AG10803 (cell line): ENCODE measurements at regions not wholly inside any gene's neighbourhood (a gene's known extent, or its start where the extent isn't known, plus 50 kb on each side); places are given as distances from the start of the nearest gene placed in this dataset.
"Not testable (repeated sequence)": the region's sequence is repeated elsewhere in the genome, so short reads cannot be mapped to it uniquely, and the experiment has no call there.

Source experiments
- DNase-seq: peaks from one replicate; pipeline ENCODE4 v3.0.0; 2010; ENCODE audit warnings: low read depth
- H3K4me3 ChIP-seq: 2 replicates; pipeline ENCODE4 v1.5.1; 2011; ENCODE audit warnings: mild to moderate bottlenecking, low read length, control low read depth
- CTCF ChIP-seq: conservative IDR thresholded peaks from 2 replicates; pipeline ENCODE4 v1.5.1; 2011; ENCODE audit warnings: mild to moderate bottlenecking, low read length, control low read depth, inconsistent platforms

- DNase-seq = no peak
- no peak for TF ChIP-seq CTCF
- no peak overlapping the region for H3K4me3 ChIP-seq
Observed at GRCh38 chr7:47066976-47067614, 514.8 kb downstream of the TNS3 start.

- no peak for DNase-seq
- H3K4me3 ChIP-seq = no peak overlapping the region
- TF ChIP-seq CTCF = no peak
Observed at GRCh38 chr7:47056731-47057130, 525.2 kb downstream of the TNS3 start.

GRCh38 chr7:47052541-47053208 lies 529.2 kb downstream of the TNS3 start:
- not testable (repeated sequence) for DNase-seq, H3K4me3 ChIP-seq

GRCh38 chr7:47049234-47049774 lies 532.6 kb downstream of the TNS3 start:
- no peak overlapping the region for H3K4me3 ChIP-seq

GRCh38 chr7:47047384-47047783 lies 534.5 kb downstream of the TNS3 start:
- H3K4me3 ChIP-seq = no peak overlapping the region
- no peak for TF ChIP-seq CTCF
- DNase-seq = peak; percentile 61

More at GRCh38 chr7:47049234-47049774, 532.6 kb downstream of the TNS3 start:
- DNase-seq = no peak
- no peak for TF ChIP-seq CTCF

GRCh38 chr7:47046949-47047348 lies 535.0 kb downstream of the TNS3 start:
- H3K4me3 ChIP-seq = no peak overlapping the region
- DNase-seq = no peak
- TF ChIP-seq CTCF = no peak

GRCh38 chr7:47045207-47046051 lies 536.5 kb downstream of the TNS3 start:
- no peak for TF ChIP-seq CTCF
- DNase-seq = peak; percentile 50
- no peak overlapping the region for H3K4me3 ChIP-seq
